Fibroblast of mammary gland (primary cell): ENCODE measurements at regions not wholly inside any gene's neighbourhood (a gene's known extent, or its start where the extent isn't known, plus 50 kb on each side); places are given as distances from the start of the nearest gene placed in this dataset.
"Not testable (repeated sequence)": the region's sequence is repeated elsewhere in the genome, so short reads cannot be mapped to it uniquely, and the experiment has no call there.

ENCODE experiments used
- DNase-seq: peaks from one replicate; pipeline ENCODE4 v3.0.0-alpha.2; 2010; ENCODE audit warnings: low read depth
- H3K4me3 ChIP-seq: 2 replicates; pipeline ENCODE4 v1.5.1; 2011; ENCODE audit warnings: low read depth, mild to moderate bottlenecking, low read length, moderate library complexity; ENCODE audit not compliant: control insufficient read depth
- CTCF ChIP-seq: conservative IDR thresholded peaks from 2 replicates; pipeline ENCODE4 v1.5.1; 2011; ENCODE audit warnings: low read depth, low read length, inconsistent platforms; ENCODE audit not compliant: control insufficient read depth, insufficient read depth

- TF ChIP-seq CTCF = no peak
- DNase-seq = no peak
- no peak overlapping the region for H3K4me3 ChIP-seq
Measured at GRCh38 chr12:17296882-17297281, 690.9 kb upstream of the LMO3 start.

GRCh38 chr12:17286874-17287273, 680.9 kb upstream of the LMO3 start:
- no peak overlapping the region for H3K4me3 ChIP-seq
- no peak for DNase-seq
- TF ChIP-seq CTCF = no peak

DNA sequence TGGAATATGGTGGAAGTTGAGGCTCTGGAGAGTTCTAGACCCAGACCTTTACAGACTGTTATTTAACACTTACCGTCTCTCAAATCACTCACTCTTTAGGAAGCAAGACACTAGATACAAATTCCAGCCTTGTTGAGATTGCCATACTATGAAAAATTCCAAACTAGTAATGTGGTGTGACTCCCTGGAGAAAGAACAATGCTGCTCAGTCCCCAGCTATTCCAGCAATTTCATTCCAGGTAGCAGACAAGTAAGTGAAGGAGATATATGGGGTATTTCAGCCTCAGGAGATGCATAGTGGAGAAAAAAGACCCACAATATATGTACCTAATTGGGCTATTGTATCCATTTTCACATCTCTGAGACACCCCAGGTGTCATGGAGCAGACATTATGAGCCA, 678.9 kb upstream of the LMO3 start:
- TF ChIP-seq CTCF = no peak

DNA sequence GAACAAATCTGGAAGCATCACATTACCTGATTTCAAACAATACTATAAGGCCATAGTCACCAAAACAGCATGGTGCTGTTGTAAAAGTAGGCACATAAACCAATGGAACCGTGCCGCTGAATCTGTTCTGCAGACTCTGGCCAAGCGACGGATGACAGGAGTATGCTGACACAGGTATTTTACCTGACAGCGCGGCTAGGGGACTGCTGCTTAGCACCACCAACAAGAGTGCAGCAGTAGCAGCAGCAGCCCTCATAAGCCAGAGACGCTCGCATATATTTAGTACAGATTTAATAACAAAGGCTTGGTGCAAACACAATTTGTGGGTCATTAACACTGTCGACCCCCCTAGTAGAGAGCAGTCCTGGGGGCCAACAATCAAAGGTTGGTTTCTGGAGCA, 677.6 kb upstream of the LMO3 start:
- no peak overlapping the region for H3K4me3 ChIP-seq
- no peak for DNase-seq

More for the DNA sequence above, 678.9 kb upstream of the LMO3 start:
- no peak for DNase-seq
- no peak overlapping the region for H3K4me3 ChIP-seq

GRCh38 chr12:17282169-17282568, 676.2 kb upstream of the LMO3 start:
- H3K4me3 ChIP-seq = not testable (repeated sequence)

More for the DNA sequence above, 677.6 kb upstream of the LMO3 start:
- TF ChIP-seq CTCF = no peak

GRCh38 chr12:17278946-17279345, 673.0 kb upstream of the LMO3 start:
- no peak for TF ChIP-seq CTCF
- no peak for DNase-seq
- no peak overlapping the region for H3K4me3 ChIP-seq

More at GRCh38 chr12:17282169-17282568, 676.2 kb upstream of the LMO3 start:
- not testable (repeated sequence) for DNase-seq

- TF ChIP-seq CTCF = no peak
- H3K4me3 ChIP-seq = no peak overlapping the region
- no peak for DNase-seq
Measured at GRCh38 chr12:17276196-17276595, 670.2 kb upstream of the LMO3 start.
